Panc1 (cell line): ENCODE measurements at regions not wholly inside any gene's neighbourhood (a gene's known extent, or its start where the extent isn't known, plus 50 kb on each side); places are given as distances from the start of the nearest gene placed in this dataset.

Experiments
- ATAC-seq: fragments of 200-7000 bp; cut with Tn5 transposase; 2 replicates; pipeline ENCODE4 v1.9.1; 2020; ENCODE audit warnings: mild to moderate bottlenecking, moderate library complexity
- BruUV-seq: library from RNA; stranded (reverse); fragments of 400-500 nt; replicated peaks from 2 replicates; lab custom pipeline; 2021; lab: Mats Ljungman, UMichigan
- CTCF ChIA-PET: fragments of 300-600 bp; sonication (Branson Sonifier 250); formaldehyde crosslinking; loops from one replicate; lab custom pipeline; 2022; ENCODE audit warnings: antibody characterized with exemption; lab: Charles Lee
- POLR2A ChIA-PET: fragments of 300-600 bp; sonication (Branson Sonifier 250); formaldehyde crosslinking; loops from one replicate; lab custom pipeline; 2022; ENCODE audit warnings: antibody characterized with exemption; lab: Charles Lee
- DNase-seq: peaks from one replicate; pipeline ENCODE4 v3.0.0-alpha.2; 2010; ENCODE audit warnings: low read depth, low spot score
- H3K27ac ChIP-seq: 2 replicates; pipeline ENCODE4 v1.5.1; 2011; ENCODE audit warnings: mild to moderate bottlenecking, low read length, inconsistent platforms
- H3K27me3 ChIP-seq: fragments of 200-500 bp; sonication (Bioruptor generic); 2 replicates; pipeline ENCODE4 v1.6.0; 2014; ENCODE audit warnings: low read length, inconsistent platforms; ENCODE audit not compliant: control insufficient read depth, insufficient read depth
- H3K36me3 ChIP-seq: fragments of 200-500 bp; sonication (Bioruptor generic); 2 replicates; pipeline ENCODE4 v1.5.1; 2014; ENCODE audit warnings: inconsistent platforms, mild to moderate bottlenecking, low read length, moderate library complexity; ENCODE audit not compliant: control insufficient read depth, insufficient read depth
- H3K4me1 ChIP-seq: 2 replicates; pipeline ENCODE4 v1.5.1; 2011; ENCODE audit warnings: inconsistent platforms, mild to moderate bottlenecking, low read length, moderate library complexity; ENCODE audit not compliant: control insufficient read depth, insufficient read depth
- H3K4me3 ChIP-seq, 2 experiments: 2 replicates each; pipeline ENCODE4 v1.5.1; 2011 to 2012; ENCODE audit warnings: low read depth in 2 of 2, low read length in 2 of 2, mild to moderate bottlenecking in 2 of 2, inconsistent platforms in 1 of 2, moderate library complexity in 1 of 2
- H3K9me3 ChIP-seq: fragments of 200-500 bp; sonication (Bioruptor generic); 2 replicates; pipeline ENCODE4 v1.5.1; 2014; ENCODE audit warnings: low read depth, mild to moderate bottlenecking, inconsistent platforms, low read length, moderate library complexity; ENCODE audit not compliant: control insufficient read depth, insufficient read depth
- POLR2AphosphoS5 ChIP-seq: IDR thresholded peaks from 2 replicates; pipeline ENCODE4 v1.6.1; 2012; ENCODE audit warnings: mild to moderate bottlenecking, low read depth, low read length, moderate library complexity
- SIN3A ChIP-seq: IDR thresholded peaks from 2 replicates; pipeline ENCODE4 v1.6.1; 2012; ENCODE audit warnings: low read depth, mild to moderate bottlenecking, low read length, moderate library complexity, borderline replicate concordance; ENCODE audit not compliant: insufficient read depth
- TCF7L2 ChIP-seq: IDR thresholded peaks from 2 replicates; pipeline ENCODE4 v1.6.1; 2011; ENCODE audit warnings: mild to moderate bottlenecking, low read depth, low read length, inconsistent platforms
- in situ Hi-C: cut with HindIII; loops from 2 replicates; pipeline ENCODE4 v1.10.0; 2016; ENCODE audit warnings: low sequenced_read_pairs, low pct_unique_long_range_greater_than_20kb
- intact Hi-C: fragments of 100-400 bp; cut with micrococcal nuclease; formaldehyde crosslinking; loops from one replicate; pipeline ENCODE4 v1.10.0; 2022; ENCODE audit not compliant: unreplicated experiment
- TF ChIP-seq, protein P1 (sequence below): fragments of 450-650 bp; IDR thresholded peaks from 2 replicates; pipeline ENCODE4 v1.5.1; 2017; ENCODE audit warnings: mild to moderate bottlenecking
- TF ChIP-seq, protein P2 (sequence below), 2 experiments: IDR thresholded peaks; 2 replicates each; pipeline ENCODE4 v1.6.1; 2011 to 2012; ENCODE audit warnings: low read depth in 2 of 2, control low read depth in 1 of 2, low read length in 1 of 2, mild to moderate bottlenecking in 1 of 2, moderate library complexity in 1 of 2; ENCODE audit not compliant: insufficient read depth in 1 of 2

DNA sequence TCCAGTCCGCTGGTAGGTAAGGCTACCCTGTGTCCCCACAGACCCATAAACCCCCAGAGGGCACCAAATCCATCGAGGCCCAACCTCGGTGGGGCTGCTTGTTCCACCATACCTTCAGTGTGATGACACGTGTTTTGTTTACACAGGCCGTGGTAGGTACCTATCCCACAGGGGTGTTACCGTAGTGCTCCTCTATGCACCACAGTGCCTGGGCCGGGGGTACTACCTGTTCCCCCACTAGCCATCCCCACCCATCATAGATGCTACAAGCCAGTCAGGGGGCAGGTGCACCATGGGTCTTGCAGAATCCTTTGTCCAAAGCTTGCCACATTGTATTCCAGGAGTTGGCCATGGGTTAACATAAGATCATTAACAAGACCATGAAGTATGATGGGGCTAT, 796.2 kb downstream of the EFNA5 start:
- in situ Hi-C loops (no loop called here), intact Hi-C loops (no loop called here)
- H3K27ac ChIP-seq: no peak overlapping the region
- H3K9me3 ChIP-seq: peaks cover 7% of the 10 kb centered on the region; the same call in 1 of the 2 replicates
- DNase-seq (no peak), ATAC-seq (no peak; the same call in 1 of the 2 replicates)
- H3K27me3 ChIP-seq: no peaks in the 10 kb centered on the region
- TF ChIP-seq SIN3A: no peak
- TF ChIP-seq POLR2AphosphoS5: no peak
- TF ChIP-seq, protein P1, sequence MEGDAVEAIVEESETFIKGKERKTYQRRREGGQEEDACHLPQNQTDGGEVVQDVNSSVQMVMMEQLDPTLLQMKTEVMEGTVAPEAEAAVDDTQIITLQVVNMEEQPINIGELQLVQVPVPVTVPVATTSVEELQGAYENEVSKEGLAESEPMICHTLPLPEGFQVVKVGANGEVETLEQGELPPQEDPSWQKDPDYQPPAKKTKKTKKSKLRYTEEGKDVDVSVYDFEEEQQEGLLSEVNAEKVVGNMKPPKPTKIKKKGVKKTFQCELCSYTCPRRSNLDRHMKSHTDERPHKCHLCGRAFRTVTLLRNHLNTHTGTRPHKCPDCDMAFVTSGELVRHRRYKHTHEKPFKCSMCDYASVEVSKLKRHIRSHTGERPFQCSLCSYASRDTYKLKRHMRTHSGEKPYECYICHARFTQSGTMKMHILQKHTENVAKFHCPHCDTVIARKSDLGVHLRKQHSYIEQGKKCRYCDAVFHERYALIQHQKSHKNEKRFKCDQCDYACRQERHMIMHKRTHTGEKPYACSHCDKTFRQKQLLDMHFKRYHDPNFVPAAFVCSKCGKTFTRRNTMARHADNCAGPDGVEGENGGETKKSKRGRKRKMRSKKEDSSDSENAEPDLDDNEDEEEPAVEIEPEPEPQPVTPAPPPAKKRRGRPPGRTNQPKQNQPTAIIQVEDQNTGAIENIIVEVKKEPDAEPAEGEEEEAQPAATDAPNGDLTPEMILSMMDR: no peak
- TF ChIP-seq, protein P2, sequence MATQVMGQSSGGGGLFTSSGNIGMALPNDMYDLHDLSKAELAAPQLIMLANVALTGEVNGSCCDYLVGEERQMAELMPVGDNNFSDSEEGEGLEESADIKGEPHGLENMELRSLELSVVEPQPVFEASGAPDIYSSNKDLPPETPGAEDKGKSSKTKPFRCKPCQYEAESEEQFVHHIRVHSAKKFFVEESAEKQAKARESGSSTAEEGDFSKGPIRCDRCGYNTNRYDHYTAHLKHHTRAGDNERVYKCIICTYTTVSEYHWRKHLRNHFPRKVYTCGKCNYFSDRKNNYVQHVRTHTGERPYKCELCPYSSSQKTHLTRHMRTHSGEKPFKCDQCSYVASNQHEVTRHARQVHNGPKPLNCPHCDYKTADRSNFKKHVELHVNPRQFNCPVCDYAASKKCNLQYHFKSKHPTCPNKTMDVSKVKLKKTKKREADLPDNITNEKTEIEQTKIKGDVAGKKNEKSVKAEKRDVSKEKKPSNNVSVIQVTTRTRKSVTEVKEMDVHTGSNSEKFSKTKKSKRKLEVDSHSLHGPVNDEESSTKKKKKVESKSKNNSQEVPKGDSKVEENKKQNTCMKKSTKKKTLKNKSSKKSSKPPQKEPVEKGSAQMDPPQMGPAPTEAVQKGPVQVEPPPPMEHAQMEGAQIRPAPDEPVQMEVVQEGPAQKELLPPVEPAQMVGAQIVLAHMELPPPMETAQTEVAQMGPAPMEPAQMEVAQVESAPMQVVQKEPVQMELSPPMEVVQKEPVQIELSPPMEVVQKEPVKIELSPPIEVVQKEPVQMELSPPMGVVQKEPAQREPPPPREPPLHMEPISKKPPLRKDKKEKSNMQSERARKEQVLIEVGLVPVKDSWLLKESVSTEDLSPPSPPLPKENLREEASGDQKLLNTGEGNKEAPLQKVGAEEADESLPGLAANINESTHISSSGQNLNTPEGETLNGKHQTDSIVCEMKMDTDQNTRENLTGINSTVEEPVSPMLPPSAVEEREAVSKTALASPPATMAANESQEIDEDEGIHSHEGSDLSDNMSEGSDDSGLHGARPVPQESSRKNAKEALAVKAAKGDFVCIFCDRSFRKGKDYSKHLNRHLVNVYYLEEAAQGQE (IDR thresholded peaks at IDR 0.05; ENCODE audit: insufficient read depth in 1 of 2, low read depth in 2 of 2, low read length in 1 of 2): no peak
- no peak for TF ChIP-seq TCF7L2
- no peaks in the 10 kb centered on the region for H3K36me3 ChIP-seq
- BruUV-seq: no TSS peak
- H3K4me3 ChIP-seq: no peak overlapping the region
- POLR2A ChIA-PET: no interaction called here
- CTCF ChIA-PET: no interaction called here
- no peaks in the 10 kb centered on the region for H3K4me1 ChIP-seq

DNA sequence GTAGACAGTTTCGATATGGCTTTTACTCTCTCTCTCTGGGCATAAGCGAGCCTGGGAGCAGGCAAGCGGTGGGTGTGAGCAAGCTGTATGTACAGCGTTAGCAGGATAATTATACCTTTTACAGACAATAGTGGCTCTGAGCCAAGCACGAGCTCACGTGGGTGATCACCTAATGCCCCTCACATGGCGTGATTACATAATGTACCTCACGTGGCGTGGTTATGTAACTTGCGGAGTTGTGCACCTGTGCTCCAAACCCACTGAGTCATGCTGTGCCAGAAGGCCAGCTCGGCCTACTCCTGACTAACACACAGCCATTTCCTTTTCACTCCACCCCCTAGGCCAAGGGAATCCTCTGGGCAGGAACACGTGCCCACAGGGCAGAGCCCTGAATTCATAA, 797.2 kb downstream of the EFNA5 start:
- Histone ChIP-seq H3K4me3 (no peak overlapping the region), H3K9me3 (peaks cover 7% of the 10 kb centered on the region; the same call in 1 of the 2 replicates), H3K27me3 (no peaks in the 10 kb centered on the region), H3K4me1 (no peaks in the 10 kb centered on the region), H3K27ac (no peak overlapping the region), H3K36me3 (no peaks in the 10 kb centered on the region)
- CTCF ChIA-PET: no interaction called here
- no peak for TF ChIP-seq SIN3A
- TF ChIP-seq, protein P1: no peak
- no peak for TF ChIP-seq POLR2AphosphoS5
- TF ChIP-seq, protein P2 (IDR thresholded peaks at IDR 0.05; ENCODE audit: insufficient read depth in 1 of 2, low read depth in 2 of 2, low read length in 1 of 2): no peak
- TF ChIP-seq TCF7L2: no peak
- in situ Hi-C loops (no loop called here), intact Hi-C loops (no loop called here)
- no peak for ATAC-seq
- no peak for DNase-seq
- POLR2A ChIA-PET: no interaction called here
- BruUV-seq: no TSS peak
